Ectodermal cell (in vitro differentiated cells): ENCODE measurements at regions not wholly inside any gene's neighbourhood (a gene's known extent, or its start where the extent isn't known, plus 50 kb on each side); places are given as distances from the start of the nearest gene placed in this dataset.
"Not testable (repeated sequence)": the region's sequence is repeated elsewhere in the genome, so short reads cannot be mapped to it uniquely, and the experiment has no call there.

ENCODE experiments used
- H3K27ac ChIP-seq: 2 replicates; pipeline ENCODE4 v1.7.0; 2013; ENCODE audit warnings: mild to moderate bottlenecking, low read depth, low read length; ENCODE audit not compliant: insufficient read depth, poor library complexity, severe bottlenecking
- H3K27me3 ChIP-seq: 2 replicates; pipeline ENCODE4 v1.7.0; 2013; ENCODE audit warnings: mild to moderate bottlenecking, low read length; ENCODE audit not compliant: insufficient read depth, control insufficient read depth, poor library complexity, severe bottlenecking
- H3K36me3 ChIP-seq: one replicate; pipeline ENCODE4 v1.7.0; 2013; ENCODE audit warnings: low read length; ENCODE audit not compliant: control insufficient read depth, insufficient read depth
- H3K4me1 ChIP-seq: one replicate; pipeline ENCODE4 v1.7.0; 2013; ENCODE audit warnings: low read length; ENCODE audit not compliant: control insufficient read depth, insufficient read depth
- H3K4me3 ChIP-seq: 2 replicates; pipeline ENCODE4 v1.7.0; 2013; ENCODE audit warnings: low read depth, low read length, control low read depth; ENCODE audit not compliant: insufficient read depth
- H3K9me3 ChIP-seq: 2 replicates; pipeline ENCODE4 v1.7.0; 2013; ENCODE audit warnings: mild to moderate bottlenecking, low read length, moderate library complexity; ENCODE audit not compliant: control insufficient read depth
- WGBS, 2 experiments: methylation state at CpG; one replicate each; pipeline ENCODE4 v1.1.7; 2013; ENCODE audit warnings: missing lambda C conversion rate in 2 of 2; 5-methylcytosine and 5-hydroxymethylcytosine counted together

- H3K27me3 ChIP-seq, H3K9me3 ChIP-seq, H3K4me3 ChIP-seq, H3K4me1 ChIP-seq, H3K27ac ChIP-seq, H3K36me3 ChIP-seq: not testable (repeated sequence)
- 82 to 83% methylated on average over 9 of the region's 10 CpGs for whole genome bisulfite sequencing, 2 experiments
These were observed 120.1 kb upstream of the SHH start for GRCh38 chr7:155932324-155932723.

- 90 to 92% methylated on average over 24 of the region's 24 CpGs for WGBS, 2 experiments
- Histone ChIP-seq H3K27me3 (no peaks in the 10 kb centered on the region), H3K4me3 (no peak overlapping the region), H3K36me3 (no peaks in the 10 kb centered on the region), H3K27ac (no peak overlapping the region), H3K9me3 (no peaks in the 10 kb centered on the region), H3K4me1 (no peaks in the 10 kb centered on the region)
These were observed 119.3 kb upstream of the SHH start for GRCh38 chr7:155931396-155932085.

DNA sequence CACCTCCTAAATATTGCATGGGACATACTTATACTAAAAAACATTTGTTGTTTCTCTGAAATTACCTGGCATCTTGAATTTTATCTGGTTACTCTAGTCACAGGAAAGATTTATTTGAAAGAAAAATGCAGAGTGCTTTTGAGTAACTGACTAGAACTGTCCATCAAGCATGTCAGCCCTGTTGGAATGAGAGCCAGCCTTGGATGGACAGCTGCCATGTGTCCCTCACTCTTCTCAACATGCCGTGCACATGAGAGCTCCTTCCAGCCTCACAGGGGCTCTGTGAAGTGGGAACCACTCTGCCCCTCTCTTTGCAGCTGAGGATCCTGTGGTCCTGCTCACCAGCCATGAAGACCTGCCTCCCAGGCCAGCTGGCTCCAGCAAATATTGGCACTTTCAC is 118.3 kb upstream of the SHH start:
- H3K27ac ChIP-seq = no peak overlapping the region
- no peaks in the 10 kb centered on the region for H3K27me3 ChIP-seq
- H3K4me3 ChIP-seq = no peak overlapping the region
- H3K9me3 ChIP-seq = no peaks in the 10 kb centered on the region
- no peaks in the 10 kb centered on the region for H3K36me3 ChIP-seq
- no peaks in the 10 kb centered on the region for H3K4me1 ChIP-seq
- WGBS, 2 experiments = 88 to 98% methylated on average over 1 of the region's 1 CpG

DNA sequence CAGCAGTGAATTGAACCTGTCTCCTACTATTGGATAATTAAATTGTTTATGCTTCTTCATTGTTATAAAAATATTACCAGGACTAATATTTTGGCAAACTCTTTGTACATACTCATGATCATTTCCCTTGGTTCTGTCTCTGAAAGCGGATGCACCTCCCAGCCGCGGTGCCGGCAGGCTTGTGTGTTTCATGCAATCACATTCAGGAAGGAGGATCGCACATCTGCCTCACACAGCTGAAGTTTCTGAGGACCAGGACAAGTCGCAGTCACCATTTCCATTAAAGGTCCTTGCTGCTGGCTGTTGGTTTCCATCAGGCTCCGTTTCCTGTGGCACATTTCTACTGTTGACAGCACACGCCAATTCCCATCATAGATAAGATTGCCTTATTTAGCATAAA is 117.8 kb upstream of the SHH start:
- H3K36me3 ChIP-seq = no peaks in the 10 kb centered on the region
- no peaks in the 10 kb centered on the region for H3K27me3 ChIP-seq
- H3K27ac ChIP-seq = no peak overlapping the region
- WGBS, 2 experiments = 91 to 96% methylated on average over 8 of the region's 8 CpGs
- H3K4me3 ChIP-seq = no peak overlapping the region
- no peaks in the 10 kb centered on the region for H3K9me3 ChIP-seq
- H3K4me1 ChIP-seq = no peaks in the 10 kb centered on the region

GRCh38 chr7:155928583-155928982 is 116.3 kb upstream of the SHH start:
- H3K36me3 ChIP-seq = no peaks in the 10 kb centered on the region
- no peak overlapping the region for H3K27ac ChIP-seq
- H3K4me3 ChIP-seq = no peak overlapping the region
- 83 to 84% methylated on average over 13 of the region's 13 CpGs for WGBS, 2 experiments
- H3K27me3 ChIP-seq = no peaks in the 10 kb centered on the region
- H3K4me1 ChIP-seq = no peaks in the 10 kb centered on the region
- H3K9me3 ChIP-seq = no peaks in the 10 kb centered on the region

DNA sequence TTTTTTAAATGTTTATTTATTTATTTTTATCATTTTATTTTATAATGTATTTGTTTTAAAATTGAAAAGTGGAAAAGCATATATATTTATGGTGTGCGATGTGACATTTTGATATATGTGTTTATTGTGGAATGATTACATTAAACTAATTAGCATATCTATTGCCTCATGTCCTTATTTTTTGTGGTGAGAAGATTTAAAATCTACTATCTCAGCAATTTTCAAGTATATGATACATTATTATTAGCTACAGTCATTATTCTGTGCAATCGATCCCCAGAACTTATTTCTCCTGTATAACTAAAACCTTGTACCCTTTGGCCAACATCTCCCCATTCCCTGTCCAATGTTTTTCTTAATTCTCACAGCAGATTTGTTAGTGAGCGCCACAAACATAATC is 115.6 kb upstream of the SHH start:
- H3K27me3 ChIP-seq = no peaks in the 10 kb centered on the region
- WGBS, 2 experiments = 95 to 96% methylated on average over 2 to 3 of the region's 3 CpGs

GRCh38 chr7:155925682-155926081 is 113.4 kb upstream of the SHH start:
- H3K27ac ChIP-seq = no peak overlapping the region
- 84 to 85% methylated on average over 14 of the region's 14 CpGs for WGBS, 2 experiments
- no peaks in the 10 kb centered on the region for H3K4me1 ChIP-seq
- no peaks in the 10 kb centered on the region for H3K27me3 ChIP-seq
- H3K9me3 ChIP-seq = no peaks in the 10 kb centered on the region
- H3K36me3 ChIP-seq = no peaks in the 10 kb centered on the region
- no peak overlapping the region for H3K4me3 ChIP-seq

More for the DNA sequence above, 115.6 kb upstream of the SHH start:
- no peaks in the 10 kb centered on the region for H3K9me3 ChIP-seq
- H3K27ac ChIP-seq = no peak overlapping the region
- H3K4me3 ChIP-seq = no peak overlapping the region
- H3K4me1 ChIP-seq = no peaks in the 10 kb centered on the region
- H3K36me3 ChIP-seq = no peaks in the 10 kb centered on the region

DNA sequence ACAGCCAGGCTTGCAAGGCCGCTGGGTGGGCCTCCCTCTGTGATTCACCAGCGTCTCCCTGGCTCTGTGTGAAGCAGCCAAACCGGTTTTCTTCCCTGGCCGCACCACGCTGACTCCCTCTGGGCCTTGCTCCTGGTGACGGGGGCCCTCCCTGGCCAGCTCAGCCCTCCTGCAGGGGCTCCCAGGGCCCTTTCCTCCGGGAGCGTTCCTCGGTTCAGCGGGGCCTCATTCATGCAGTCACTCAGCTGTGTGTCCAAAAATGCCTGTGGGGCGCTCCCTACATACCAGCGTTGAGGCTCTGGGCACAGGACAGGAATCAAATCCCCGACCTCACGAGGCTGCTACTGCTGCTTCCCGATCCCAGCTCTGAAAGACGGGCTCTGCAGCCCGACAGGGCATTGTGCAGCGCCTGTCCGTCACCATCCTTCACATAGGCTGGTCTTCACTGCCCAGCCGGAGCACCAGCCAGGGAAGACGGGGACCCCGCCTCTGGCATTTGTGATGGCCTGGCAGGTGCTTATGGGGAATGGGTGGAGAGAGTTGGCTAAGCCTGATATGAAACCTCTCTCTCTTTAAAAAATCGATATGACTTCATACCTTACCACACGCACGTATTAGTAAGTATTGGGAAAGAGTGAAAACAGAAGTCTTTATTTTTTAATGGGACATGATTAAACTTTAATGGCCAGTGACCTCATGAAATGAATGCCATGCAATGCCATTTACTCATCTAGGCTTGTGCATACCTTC is 110.0 kb upstream of the SHH start:
- Histone ChIP-seq H3K36me3 (no peaks in the 10 kb centered on the region), H3K9me3 (no peaks in the 10 kb centered on the region), H3K4me1 (no peaks in the 10 kb centered on the region), H3K4me3 (no peak overlapping the region), H3K27me3 (no peaks in the 10 kb centered on the region), H3K27ac (no peak overlapping the region)
- WGBS, 2 experiments = 81% methylated on average over 23 to 25 of the region's 25 CpGs

DNA sequence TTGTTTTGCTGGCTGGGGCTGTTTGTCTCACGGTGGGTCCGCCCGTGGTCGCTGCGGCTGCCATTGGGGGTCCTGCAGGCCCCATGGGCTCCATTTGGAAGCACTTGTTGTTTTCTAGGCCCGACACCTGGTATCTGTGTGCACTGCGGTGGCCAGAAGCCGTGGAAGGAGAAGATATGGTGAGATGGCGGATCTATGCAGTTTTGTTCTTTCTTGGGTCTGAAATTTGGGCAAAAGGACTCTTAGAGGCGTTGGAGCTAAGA is 109.5 kb upstream of the SHH start:
- no peak overlapping the region for H3K27ac ChIP-seq
- no peak overlapping the region for H3K4me3 ChIP-seq
- no peaks in the 10 kb centered on the region for H3K4me1 ChIP-seq
- H3K36me3 ChIP-seq = no peaks in the 10 kb centered on the region
- H3K27me3 ChIP-seq = no peaks in the 10 kb centered on the region
- H3K9me3 ChIP-seq = no peaks in the 10 kb centered on the region
- 92% methylated on average over 10 of the region's 10 CpGs for WGBS, 2 experiments

GRCh38 chr7:155921086-155921803 is 109.0 kb upstream of the SHH start:
- Histone ChIP-seq H3K36me3 (no peaks in the 10 kb centered on the region), H3K27me3 (no peaks in the 10 kb centered on the region), H3K9me3 (no peaks in the 10 kb centered on the region), H3K4me1 (no peaks in the 10 kb centered on the region), H3K27ac (no peak overlapping the region), H3K4me3 (no peak overlapping the region)
- 94 to 97% methylated on average over 12 of the region's 12 CpGs for WGBS, 2 experiments
